CD4-positive, CD25-positive, alpha-beta regulatory T cell (primary cell): ENCODE measurements at regions not wholly inside any gene's neighbourhood (a gene's known extent, or its start where the extent isn't known, plus 50 kb on each side); places are given as distances from the start of the nearest gene placed in this dataset.

Source experiments
- ATAC-seq, 2 donors: fragments of 150-1000 bp; cut with Tn5 transposase; one replicate each; pipeline ENCODE4 v1.10.0; 2021; ENCODE audit warnings: low read depth in 2 of 2, moderate number of reproducible peaks in 2 of 2, moderate library complexity in 1 of 2
- DNase-seq, 3 donors: peaks; one replicate each; pipeline versions ENCODE4 v3.0.0 to v3.0.0-alpha.2; 2012 to 2022; ENCODE audit warnings: mixed read lengths in 1 of 3
- H3K27ac ChIP-seq: one replicate; pipeline ENCODE4 v1.7.0; 2013; ENCODE audit warnings: mild to moderate bottlenecking, low read length; ENCODE audit not compliant: insufficient read depth, poor library complexity, severe bottlenecking
- H3K27me3 ChIP-seq: one replicate; pipeline ENCODE4 v1.7.0; 2013; ENCODE audit warnings: low read length; ENCODE audit not compliant: control insufficient read depth, insufficient read depth
- H3K36me3 ChIP-seq: one replicate; pipeline ENCODE4 v1.7.0; 2013; ENCODE audit warnings: mild to moderate bottlenecking, low read length, moderate library complexity; ENCODE audit not compliant: control insufficient read depth, insufficient read depth
- H3K4me1 ChIP-seq: 2 replicates; pipeline ENCODE4 v1.7.0; 2013; ENCODE audit warnings: mild to moderate bottlenecking, low read length; ENCODE audit not compliant: insufficient read depth, control insufficient read depth, poor library complexity, severe bottlenecking
- H3K4me3 ChIP-seq: one replicate; pipeline ENCODE4 v1.7.0; 2013; ENCODE audit warnings: low read depth, mild to moderate bottlenecking, low read length, moderate library complexity
- H3K9me3 ChIP-seq, 2 experiments: 1 replicate in 1 of 2; 2 replicates in 1 of 2; pipeline ENCODE4 v1.7.0; 2013; ENCODE audit warnings: low read length in 2 of 2, mild to moderate bottlenecking in 1 of 2, moderate library complexity in 1 of 2; ENCODE audit not compliant: control insufficient read depth in 2 of 2
- H3K27ac Mint-ChIP-seq, 3 donors: one replicate each; pipeline ENCODE4 v1.8.0; 2020 to 2022; ENCODE audit warnings: mild to moderate bottlenecking in 3 of 3, mixed read lengths in 3 of 3, moderate library complexity in 2 of 3
- H3K27me3 Mint-ChIP-seq: one replicate; pipeline ENCODE4 v1.8.0; 2022; ENCODE audit warnings: mild to moderate bottlenecking, mixed read lengths
- H3K36me3 Mint-ChIP-seq: one replicate; pipeline ENCODE4 v1.8.0; 2020; ENCODE audit warnings: mixed read lengths
- H3K4me1 Mint-ChIP-seq, 4 donors: one replicate each; pipeline ENCODE4 v1.8.0; 2020 to 2022; ENCODE audit warnings: mixed read lengths in 4 of 4, mild to moderate bottlenecking in 1 of 4
- H3K4me3 Mint-ChIP-seq, 4 donors: one replicate each; pipeline ENCODE4 v1.8.0; 2020 to 2022; ENCODE audit warnings: mild to moderate bottlenecking in 4 of 4, mixed read lengths in 4 of 4, moderate library complexity in 3 of 4
- H3K9me3 Mint-ChIP-seq, 7 donors: one replicate each; pipeline ENCODE4 v1.8.0; 2020 to 2022; ENCODE audit warnings: mixed read lengths in 7 of 7, mild to moderate bottlenecking in 3 of 7, moderate library complexity in 2 of 7

GRCh38 chr4:152004801-152005200, 244.0 kb upstream of the GATB start:
- no peaks in the 10 kb centered on the region for H3K36me3 Mint-ChIP-seq
- H3K4me1 Mint-ChIP-seq = peaks cover 5 to 18% (median 7%) of the 10 kb centered on the region in 4 donors
- Histone ChIP-seq H3K4me1 (no peaks in the 10 kb centered on the region), H3K27ac (no peak overlapping the region), H3K9me3 (no peaks in the 10 kb centered on the region), H3K4me3 (no peak overlapping the region), H3K36me3 (no peaks in the 10 kb centered on the region), H3K27me3 (peaks cover 4% of the 10 kb centered on the region)
- no peak overlapping the region for H3K4me3 Mint-ChIP-seq
- no peak for DNase-seq
- H3K27me3 Mint-ChIP-seq = peaks cover 29% of the 10 kb centered on the region
- no peak overlapping the region for H3K27ac Mint-ChIP-seq
- no peak for ATAC-seq
- H3K9me3 Mint-ChIP-seq = peaks cover 0 to 3% (median 0%) of the 10 kb centered on the region in 7 donors

GRCh38 chr4:152000518-152000917, 239.7 kb upstream of the GATB start:
- DNase-seq (no peak), ATAC-seq (no peak)
- H3K9me3 Mint-ChIP-seq = peaks cover 0 to 3% (median 0%) of the 10 kb centered on the region in 7 donors
- peaks cover 0 to 8% (median 0%) of the 10 kb centered on the region in 4 donors for H3K4me1 Mint-ChIP-seq
- no peaks in the 10 kb centered on the region for H3K36me3 ChIP-seq
- no peaks in the 10 kb centered on the region for H3K4me1 ChIP-seq
- H3K9me3 ChIP-seq = no peaks in the 10 kb centered on the region
- H3K4me3 Mint-ChIP-seq = no peak overlapping the region
- no peaks in the 10 kb centered on the region for H3K36me3 Mint-ChIP-seq
- no peak overlapping the region for H3K4me3 ChIP-seq
- peaks cover 8% of the 10 kb centered on the region for H3K27me3 Mint-ChIP-seq
- no peak overlapping the region for H3K27ac Mint-ChIP-seq
- peaks cover 2% of the 10 kb centered on the region for H3K27me3 ChIP-seq
- no peak overlapping the region for H3K27ac ChIP-seq

GRCh38 chr4:151998723-151999122, 237.9 kb upstream of the GATB start:
- Histone ChIP-seq H3K27ac (no peak overlapping the region), H3K4me1 (no peaks in the 10 kb centered on the region), H3K27me3 (peaks cover 2% of the 10 kb centered on the region), H3K36me3 (no peaks in the 10 kb centered on the region), H3K4me3 (no peak overlapping the region), H3K9me3 (peaks cover 0 to 6% of the 10 kb centered on the region in 2 experiments)
- Mint-ChIP-seq H3K9me3 (peaks cover 0 to 4% (median 0%) of the 10 kb centered on the region in 7 donors), H3K4me3 (peak overlapping the region in 1 of 4 donors; percentile 11), H3K36me3 (no peaks in the 10 kb centered on the region), H3K27ac (no peak overlapping the region), H3K4me1 (peaks cover 0 to 16% (median 3%) of the 10 kb centered on the region in 4 donors), H3K27me3 (peaks cover 6% of the 10 kb centered on the region)
- DNase-seq = no peak
- no peak for ATAC-seq

GRCh38 chr4:151997461-151997860, 236.7 kb upstream of the GATB start:
- Histone ChIP-seq H3K36me3 (no peaks in the 10 kb centered on the region), H3K4me3 (no peak overlapping the region), H3K27ac (no peak overlapping the region), H3K27me3 (no peaks in the 10 kb centered on the region), H3K9me3 (peaks cover 0 to 6% of the 10 kb centered on the region in 2 experiments), H3K4me1 (peaks cover 6% of the 10 kb centered on the region)
- no peaks in the 10 kb centered on the region for H3K27me3 Mint-ChIP-seq
- ATAC-seq = no peak
- peaks cover 3% of the 10 kb centered on the region for H3K36me3 Mint-ChIP-seq
- H3K4me1 Mint-ChIP-seq = peaks cover 5 to 21% (median 12%) of the 10 kb centered on the region in 4 donors
- no peak overlapping the region for H3K4me3 Mint-ChIP-seq
- H3K9me3 Mint-ChIP-seq = peaks cover 0 to 4% (median 0%) of the 10 kb centered on the region in 7 donors
- H3K27ac Mint-ChIP-seq = no peak overlapping the region
- DNase-seq = no peak

GRCh38 chr4:151994429-151994828, 233.6 kb upstream of the GATB start:
- H3K36me3 ChIP-seq = no peaks in the 10 kb centered on the region
- no peak overlapping the region for H3K4me3 Mint-ChIP-seq
- ATAC-seq (no peak), DNase-seq (no peak)
- H3K9me3 ChIP-seq = peaks cover 0 to 6% of the 10 kb centered on the region in 2 experiments
- H3K27ac ChIP-seq = no peak overlapping the region
- no peaks in the 10 kb centered on the region for H3K27me3 ChIP-seq
- H3K27ac Mint-ChIP-seq = no peak overlapping the region
- peaks cover 3% of the 10 kb centered on the region for H3K36me3 Mint-ChIP-seq
- no peak overlapping the region for H3K4me3 ChIP-seq
- H3K9me3 Mint-ChIP-seq = peaks cover 0 to 5% (median 0%) of the 10 kb centered on the region in 7 donors
- peaks cover 27% of the 10 kb centered on the region for H3K4me1 ChIP-seq
- peaks cover 21 to 51% (median 30%) of the 10 kb centered on the region in 4 donors for H3K4me1 Mint-ChIP-seq
- H3K27me3 Mint-ChIP-seq = no peaks in the 10 kb centered on the region

- H3K27ac Mint-ChIP-seq = peak overlapping the region in 1 of 3 donors; percentile 63
- H3K4me1 ChIP-seq = peaks cover 27% of the 10 kb centered on the region
- H3K27ac ChIP-seq = no peak overlapping the region
- no peaks in the 10 kb centered on the region for H3K27me3 Mint-ChIP-seq
- DNase-seq (peak in 1 of 3 donors; percentile 27), ATAC-seq (no peak)
- peaks cover 3% of the 10 kb centered on the region for H3K36me3 Mint-ChIP-seq
- no peak overlapping the region for H3K4me3 ChIP-seq
- H3K4me3 Mint-ChIP-seq = peak overlapping the region in 2 of 4 donors; percentile 30 to 57
- H3K27me3 ChIP-seq = no peaks in the 10 kb centered on the region
- peaks cover 0 to 6% of the 10 kb centered on the region in 2 experiments for H3K9me3 ChIP-seq
- peaks cover 0 to 5% (median 0%) of the 10 kb centered on the region in 7 donors for H3K9me3 Mint-ChIP-seq
- H3K4me1 Mint-ChIP-seq = peaks cover 21 to 56% (median 30%) of the 10 kb centered on the region in 4 donors
- no peaks in the 10 kb centered on the region for H3K36me3 ChIP-seq
These were observed 232.7 kb upstream of the GATB start for GRCh38 chr4:151993521-151993920.

- Histone ChIP-seq H3K4me1 (peaks cover 27% of the 10 kb centered on the region), H3K27ac (no peak overlapping the region), H3K36me3 (no peaks in the 10 kb centered on the region), H3K4me3 (no peak overlapping the region), H3K9me3 (peaks cover 0 to 6% of the 10 kb centered on the region in 2 experiments), H3K27me3 (no peaks in the 10 kb centered on the region)
- peaks cover 21 to 56% (median 30%) of the 10 kb centered on the region in 4 donors for H3K4me1 Mint-ChIP-seq
- ATAC-seq (no peak), DNase-seq (no peak)
- H3K9me3 Mint-ChIP-seq = peaks cover 0 to 5% (median 0%) of the 10 kb centered on the region in 7 donors
- H3K36me3 Mint-ChIP-seq = peaks cover 3% of the 10 kb centered on the region
- peak overlapping the region in 1 of 3 donors; percentile 80 for H3K27ac Mint-ChIP-seq
- H3K27me3 Mint-ChIP-seq = peaks cover 5% of the 10 kb centered on the region
- H3K4me3 Mint-ChIP-seq = peak overlapping the region in 1 of 4 donors; percentile 8
These were observed 231.7 kb upstream of the GATB start for GRCh38 chr4:151992332-151993154.
